Neural cell (in vitro differentiated cells): ENCODE measurements at regions not wholly inside any gene's neighbourhood (a gene's known extent, or its start where the extent isn't known, plus 50 kb on each side); places are given as distances from the start of the nearest gene placed in this dataset.

Experiments
- H2AFZ ChIP-seq: fragments of 200-600, 300-800 bp; sonication (generic), shearing (Covaris generic); 2 replicates; pipeline ENCODE4 v1.6.0; 2014; ENCODE audit warnings: low read depth, mild to moderate bottlenecking, antibody characterized with exemption, low read length, moderate library complexity
- H3F3A ChIP-seq: fragments of 200-600 bp; shearing (Covaris generic); 2 replicates; pipeline ENCODE4 v1.6.1; 2016; ENCODE audit warnings: mild to moderate bottlenecking, moderate library complexity, mixed read lengths, antibody characterized with exemption, low read length; ENCODE audit not compliant: insufficient read depth, poor library complexity, severe bottlenecking
- H3K27ac ChIP-seq: fragments of 200-600, 300-800 bp; sonication (generic), shearing (Covaris generic); 2 replicates; pipeline ENCODE4 v1.5.1; 2014; ENCODE audit warnings: mild to moderate bottlenecking, low read length, moderate library complexity
- H3K27me3 ChIP-seq: fragments of 300-800, 200-600 bp; sonication (generic), shearing (Covaris generic); 2 replicates; pipeline ENCODE4 v1.6.0; 2014; ENCODE audit warnings: mild to moderate bottlenecking, low read depth, low read length, moderate library complexity; ENCODE audit not compliant: insufficient read depth
- H3K36me3 ChIP-seq: fragments of 300-800, 200-600 bp; sonication (generic), shearing (Covaris generic); 2 replicates; pipeline ENCODE4 v1.5.1; 2014; ENCODE audit warnings: mild to moderate bottlenecking, antibody characterized with exemption, low read length, moderate library complexity; ENCODE audit not compliant: insufficient read depth
- H3K4me2 ChIP-seq: fragments of 300-800, 200-600 bp; sonication (generic), shearing (Covaris generic); 2 replicates; pipeline ENCODE4 v1.6.0; 2014; ENCODE audit warnings: mild to moderate bottlenecking, low read length
- H3K4me3 ChIP-seq: fragments of 300-800, 200-600 bp; sonication (generic), shearing (Covaris generic); 2 replicates; pipeline ENCODE4 v1.5.1; 2014; ENCODE audit warnings: mild to moderate bottlenecking, low read length, moderate library complexity
- H3K79me2 ChIP-seq: fragments of 200-600 bp; shearing (Covaris generic); replicated peaks from 2 replicates; pipeline ENCODE4 v1.6.0; 2014; ENCODE audit warnings: mild to moderate bottlenecking, low read length, moderate library complexity; ENCODE audit not compliant: insufficient read depth
- H3K9ac ChIP-seq: fragments of 300-800, 200-600 bp; sonication (generic), shearing (Covaris generic); 2 replicates; pipeline ENCODE4 v1.6.1; 2016; ENCODE audit warnings: mild to moderate bottlenecking, low read length, mixed read lengths
- H3K9me2 ChIP-seq: fragments of 200-600 bp; shearing (Covaris generic); 2 replicates; pipeline ENCODE4 v1.6.1; 2016; ENCODE audit warnings: mild to moderate bottlenecking, low read length, mixed read lengths; ENCODE audit not compliant: insufficient read depth
- H3K9me3 ChIP-seq: fragments of 200-600, 300-800 bp; sonication (generic), shearing (Covaris generic); 2 replicates; pipeline ENCODE4 v1.6.1; 2016; ENCODE audit warnings: mild to moderate bottlenecking, mixed run types, low read length, moderate library complexity, mixed read lengths
- H4K20me1 ChIP-seq: fragments of 200-600 bp; shearing (Covaris generic); 2 replicates; pipeline ENCODE4 v1.6.1; 2016; ENCODE audit warnings: mild to moderate bottlenecking, mixed run types; ENCODE audit not compliant: insufficient read depth
- CTCF ChIP-seq: fragments of 450-650 bp; IDR thresholded peaks from 2 replicates; pipeline ENCODE4 v1.5.1; 2014; ENCODE audit warnings: antibody characterized with exemption, mild to moderate bottlenecking, moderate library complexity; ENCODE audit not compliant: poor library complexity, severe bottlenecking
- EP300 ChIP-seq: fragments of 450-650 bp; conservative IDR thresholded peaks from 2 replicates; pipeline ENCODE4 v1.6.1; 2014; ENCODE audit warnings: antibody characterized with exemption, mild to moderate bottlenecking, moderate library complexity; ENCODE audit not compliant: poor library complexity, severe bottlenecking
- EZH2 ChIP-seq: fragments of 200-600, 300-800 bp; shearing (Covaris generic), sonication (generic); IDR thresholded peaks from 2 replicates; pipeline ENCODE4 v1.6.1; 2014; ENCODE audit warnings: antibody characterized with exemption, low read length, borderline replicate concordance, mild to moderate bottlenecking; ENCODE audit not compliant: insufficient read depth, poor library complexity, severe bottlenecking
- MXI1 ChIP-seq: fragments of 450-650 bp; conservative IDR thresholded peaks from 2 replicates; pipeline ENCODE4 v1.6.1; 2014; ENCODE audit warnings: antibody characterized with exemption, mild to moderate bottlenecking; ENCODE audit not compliant: poor library complexity, severe bottlenecking
- POLR2AphosphoS5 ChIP-seq: IDR thresholded peaks from 2 replicates; pipeline ENCODE4 v1.6.1; 2012
- RAD21 ChIP-seq: fragments of 450-650 bp; conservative IDR thresholded peaks from 2 replicates; pipeline ENCODE4 v1.6.1; 2014; ENCODE audit warnings: antibody characterized with exemption, mild to moderate bottlenecking, moderate library complexity
- SMC3 ChIP-seq: fragments of 450-650 bp; conservative IDR thresholded peaks from 2 replicates; pipeline ENCODE4 v1.6.1; 2014; ENCODE audit warnings: antibody characterized with exemption, mild to moderate bottlenecking, moderate library complexity; ENCODE audit not compliant: poor library complexity
- TAF1 ChIP-seq: IDR thresholded peaks from 2 replicates; pipeline ENCODE4 v1.6.1; 2012; ENCODE audit warnings: low read depth
- TF ChIP-seq, protein P1 (sequence below): IDR thresholded peaks from 2 replicates; pipeline ENCODE4 v1.6.1; 2012; ENCODE audit warnings: borderline replicate concordance

GRCh38 chr1:95991787-95992520 lies 729.6 kb upstream of the PTBP2 start:
- Histone ChIP-seq H2AFZ (no peak overlapping the region), H3K9ac (no peak overlapping the region), H3F3A (no peaks in the 10 kb centered on the region), H3K27me3 (no peaks in the 10 kb centered on the region), H3K9me2 (no peaks in the 10 kb centered on the region), H3K36me3 (no peaks in the 10 kb centered on the region), H3K4me2 (no peak overlapping the region), H3K27ac (no peak overlapping the region), H3K79me2 (no peaks in the 10 kb centered on the region), H3K4me3 (no peak overlapping the region), H3K9me3 (no peaks in the 10 kb centered on the region), H4K20me1 (no peaks in the 10 kb centered on the region)
- TF ChIP-seq EZH2 (no peak), RAD21 (no peak), POLR2AphosphoS5 (no peak), EP300 (no peak), MXI1 (no peak), TAF1 (no peak), SMC3 (no peak), CTCF (no peak)
- TF ChIP-seq, protein P1, sequence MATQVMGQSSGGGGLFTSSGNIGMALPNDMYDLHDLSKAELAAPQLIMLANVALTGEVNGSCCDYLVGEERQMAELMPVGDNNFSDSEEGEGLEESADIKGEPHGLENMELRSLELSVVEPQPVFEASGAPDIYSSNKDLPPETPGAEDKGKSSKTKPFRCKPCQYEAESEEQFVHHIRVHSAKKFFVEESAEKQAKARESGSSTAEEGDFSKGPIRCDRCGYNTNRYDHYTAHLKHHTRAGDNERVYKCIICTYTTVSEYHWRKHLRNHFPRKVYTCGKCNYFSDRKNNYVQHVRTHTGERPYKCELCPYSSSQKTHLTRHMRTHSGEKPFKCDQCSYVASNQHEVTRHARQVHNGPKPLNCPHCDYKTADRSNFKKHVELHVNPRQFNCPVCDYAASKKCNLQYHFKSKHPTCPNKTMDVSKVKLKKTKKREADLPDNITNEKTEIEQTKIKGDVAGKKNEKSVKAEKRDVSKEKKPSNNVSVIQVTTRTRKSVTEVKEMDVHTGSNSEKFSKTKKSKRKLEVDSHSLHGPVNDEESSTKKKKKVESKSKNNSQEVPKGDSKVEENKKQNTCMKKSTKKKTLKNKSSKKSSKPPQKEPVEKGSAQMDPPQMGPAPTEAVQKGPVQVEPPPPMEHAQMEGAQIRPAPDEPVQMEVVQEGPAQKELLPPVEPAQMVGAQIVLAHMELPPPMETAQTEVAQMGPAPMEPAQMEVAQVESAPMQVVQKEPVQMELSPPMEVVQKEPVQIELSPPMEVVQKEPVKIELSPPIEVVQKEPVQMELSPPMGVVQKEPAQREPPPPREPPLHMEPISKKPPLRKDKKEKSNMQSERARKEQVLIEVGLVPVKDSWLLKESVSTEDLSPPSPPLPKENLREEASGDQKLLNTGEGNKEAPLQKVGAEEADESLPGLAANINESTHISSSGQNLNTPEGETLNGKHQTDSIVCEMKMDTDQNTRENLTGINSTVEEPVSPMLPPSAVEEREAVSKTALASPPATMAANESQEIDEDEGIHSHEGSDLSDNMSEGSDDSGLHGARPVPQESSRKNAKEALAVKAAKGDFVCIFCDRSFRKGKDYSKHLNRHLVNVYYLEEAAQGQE: no peak

DNA sequence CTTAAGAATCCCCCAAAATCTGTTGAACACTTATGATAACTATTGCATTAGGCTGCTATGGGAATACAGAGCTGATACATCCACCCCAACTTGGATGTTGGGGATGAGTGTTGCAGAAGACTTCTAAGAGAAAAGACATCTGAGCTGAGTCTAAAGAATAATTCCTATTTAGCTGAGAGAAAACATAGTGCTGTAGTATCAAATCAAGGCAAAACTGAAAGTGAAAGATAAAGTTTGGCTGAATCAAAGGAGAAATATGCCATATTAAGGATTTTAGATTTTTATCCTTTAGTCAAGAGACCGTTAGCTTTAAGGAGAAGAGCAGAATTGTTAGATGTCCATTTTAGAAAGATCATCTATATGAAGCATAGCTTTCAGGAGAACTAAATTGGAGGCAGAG lies 726.9 kb upstream of the PTBP2 start:
- Histone ChIP-seq H4K20me1 (no peaks in the 10 kb centered on the region), H3K9me2 (no peaks in the 10 kb centered on the region), H3K9me3 (no peaks in the 10 kb centered on the region), H2AFZ (no peak overlapping the region), H3K27me3 (no peaks in the 10 kb centered on the region), H3K27ac (no peak overlapping the region), H3K4me3 (no peak overlapping the region), H3K4me2 (no peak overlapping the region), H3F3A (no peaks in the 10 kb centered on the region), H3K79me2 (no peaks in the 10 kb centered on the region), H3K36me3 (no peaks in the 10 kb centered on the region), H3K9ac (no peak overlapping the region)
- TF ChIP-seq SMC3 (no peak), EP300 (no peak), TAF1 (no peak), POLR2AphosphoS5 (no peak), MXI1 (no peak), CTCF (no peak), EZH2 (no peak), RAD21 (no peak)
- TF ChIP-seq, protein P1: no peak
